Neural cell (in vitro differentiated cells): ENCODE measurements at regions not wholly inside any gene's neighbourhood (a gene's known extent, or its start where the extent isn't known, plus 50 kb on each side); places are given as distances from the start of the nearest gene placed in this dataset.

Source experiments
- H2AFZ ChIP-seq: fragments of 200-600, 300-800 bp; sonication (generic), shearing (Covaris generic); 2 replicates; pipeline ENCODE4 v1.6.0; 2014; ENCODE audit warnings: low read depth, mild to moderate bottlenecking, antibody characterized with exemption, low read length, moderate library complexity
- H3F3A ChIP-seq: fragments of 200-600 bp; shearing (Covaris generic); 2 replicates; pipeline ENCODE4 v1.6.1; 2016; ENCODE audit warnings: mild to moderate bottlenecking, moderate library complexity, mixed read lengths, antibody characterized with exemption, low read length; ENCODE audit not compliant: insufficient read depth, poor library complexity, severe bottlenecking
- H3K27ac ChIP-seq: fragments of 200-600, 300-800 bp; sonication (generic), shearing (Covaris generic); 2 replicates; pipeline ENCODE4 v1.5.1; 2014; ENCODE audit warnings: mild to moderate bottlenecking, low read length, moderate library complexity
- H3K27me3 ChIP-seq: fragments of 300-800, 200-600 bp; sonication (generic), shearing (Covaris generic); 2 replicates; pipeline ENCODE4 v1.6.0; 2014; ENCODE audit warnings: mild to moderate bottlenecking, low read depth, low read length, moderate library complexity; ENCODE audit not compliant: insufficient read depth
- H3K36me3 ChIP-seq: fragments of 300-800, 200-600 bp; sonication (generic), shearing (Covaris generic); 2 replicates; pipeline ENCODE4 v1.5.1; 2014; ENCODE audit warnings: mild to moderate bottlenecking, antibody characterized with exemption, low read length, moderate library complexity; ENCODE audit not compliant: insufficient read depth
- H3K4me2 ChIP-seq: fragments of 300-800, 200-600 bp; sonication (generic), shearing (Covaris generic); 2 replicates; pipeline ENCODE4 v1.6.0; 2014; ENCODE audit warnings: mild to moderate bottlenecking, low read length
- H3K4me3 ChIP-seq: fragments of 300-800, 200-600 bp; sonication (generic), shearing (Covaris generic); 2 replicates; pipeline ENCODE4 v1.5.1; 2014; ENCODE audit warnings: mild to moderate bottlenecking, low read length, moderate library complexity
- H3K79me2 ChIP-seq: fragments of 200-600 bp; shearing (Covaris generic); replicated peaks from 2 replicates; pipeline ENCODE4 v1.6.0; 2014; ENCODE audit warnings: mild to moderate bottlenecking, low read length, moderate library complexity; ENCODE audit not compliant: insufficient read depth
- H3K9ac ChIP-seq: fragments of 300-800, 200-600 bp; sonication (generic), shearing (Covaris generic); 2 replicates; pipeline ENCODE4 v1.6.1; 2016; ENCODE audit warnings: mild to moderate bottlenecking, low read length, mixed read lengths
- H3K9me2 ChIP-seq: fragments of 200-600 bp; shearing (Covaris generic); 2 replicates; pipeline ENCODE4 v1.6.1; 2016; ENCODE audit warnings: mild to moderate bottlenecking, low read length, mixed read lengths; ENCODE audit not compliant: insufficient read depth
- H3K9me3 ChIP-seq: fragments of 200-600, 300-800 bp; sonication (generic), shearing (Covaris generic); 2 replicates; pipeline ENCODE4 v1.6.1; 2016; ENCODE audit warnings: mild to moderate bottlenecking, mixed run types, low read length, moderate library complexity, mixed read lengths
- H4K20me1 ChIP-seq: fragments of 200-600 bp; shearing (Covaris generic); 2 replicates; pipeline ENCODE4 v1.6.1; 2016; ENCODE audit warnings: mild to moderate bottlenecking, mixed run types; ENCODE audit not compliant: insufficient read depth
- EP300 ChIP-seq: fragments of 450-650 bp; conservative IDR thresholded peaks from 2 replicates; pipeline ENCODE4 v1.6.1; 2014; ENCODE audit warnings: antibody characterized with exemption, mild to moderate bottlenecking, moderate library complexity; ENCODE audit not compliant: poor library complexity, severe bottlenecking
- EZH2 ChIP-seq: fragments of 200-600, 300-800 bp; shearing (Covaris generic), sonication (generic); IDR thresholded peaks from 2 replicates; pipeline ENCODE4 v1.6.1; 2014; ENCODE audit warnings: antibody characterized with exemption, low read length, borderline replicate concordance, mild to moderate bottlenecking; ENCODE audit not compliant: insufficient read depth, poor library complexity, severe bottlenecking
- MXI1 ChIP-seq: fragments of 450-650 bp; conservative IDR thresholded peaks from 2 replicates; pipeline ENCODE4 v1.6.1; 2014; ENCODE audit warnings: antibody characterized with exemption, mild to moderate bottlenecking; ENCODE audit not compliant: poor library complexity, severe bottlenecking
- POLR2AphosphoS5 ChIP-seq: IDR thresholded peaks from 2 replicates; pipeline ENCODE4 v1.6.1; 2012
- RAD21 ChIP-seq: fragments of 450-650 bp; conservative IDR thresholded peaks from 2 replicates; pipeline ENCODE4 v1.6.1; 2014; ENCODE audit warnings: antibody characterized with exemption, mild to moderate bottlenecking, moderate library complexity
- SMC3 ChIP-seq: fragments of 450-650 bp; conservative IDR thresholded peaks from 2 replicates; pipeline ENCODE4 v1.6.1; 2014; ENCODE audit warnings: antibody characterized with exemption, mild to moderate bottlenecking, moderate library complexity; ENCODE audit not compliant: poor library complexity
- TAF1 ChIP-seq: IDR thresholded peaks from 2 replicates; pipeline ENCODE4 v1.6.1; 2012; ENCODE audit warnings: low read depth
- TF ChIP-seq, protein P1 (sequence below): fragments of 450-650 bp; IDR thresholded peaks from 2 replicates; pipeline ENCODE4 v1.5.1; 2014; ENCODE audit warnings: antibody characterized with exemption, mild to moderate bottlenecking, moderate library complexity; ENCODE audit not compliant: poor library complexity, severe bottlenecking
- TF ChIP-seq, protein P2 (sequence below): IDR thresholded peaks from 2 replicates; pipeline ENCODE4 v1.6.1; 2012; ENCODE audit warnings: borderline replicate concordance

DNA sequence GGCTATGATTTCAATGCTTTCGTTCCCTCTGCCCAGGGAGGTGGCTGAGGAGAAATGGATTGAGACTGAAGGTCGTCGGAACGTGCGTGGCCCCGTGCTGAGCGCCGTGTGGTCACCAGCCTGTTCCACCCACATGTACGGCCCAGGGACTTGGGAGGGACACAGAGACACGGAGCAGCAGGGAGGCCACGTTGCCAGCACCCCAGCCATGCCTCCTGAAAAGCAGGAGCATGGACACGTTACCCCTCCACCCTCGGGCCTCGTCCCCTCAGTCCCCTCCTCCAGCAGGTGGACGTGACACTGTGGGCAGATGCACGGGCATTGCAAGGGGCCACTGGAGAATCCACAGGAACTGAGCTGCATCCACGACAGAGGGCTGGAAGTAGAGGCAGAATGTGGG, 133.1 kb upstream of the CST7 start:
- Histone ChIP-seq H3F3A (no peaks in the 10 kb centered on the region), H3K79me2 (no peaks in the 10 kb centered on the region), H3K4me2 (no peak overlapping the region), H3K9ac (no peak overlapping the region), H3K9me2 (no peaks in the 10 kb centered on the region), H3K27me3 (no peaks in the 10 kb centered on the region), H2AFZ (no peak overlapping the region), H3K4me3 (no peak overlapping the region), H4K20me1 (no peaks in the 10 kb centered on the region), H3K36me3 (no peaks in the 10 kb centered on the region), H3K27ac (no peak overlapping the region), H3K9me3 (no peaks in the 10 kb centered on the region)
- no peak for TF ChIP-seq RAD21
- TF ChIP-seq EP300 = no peak
- no peak for TF ChIP-seq POLR2AphosphoS5
- no peak for TF ChIP-seq SMC3
- TF ChIP-seq, protein P1, sequence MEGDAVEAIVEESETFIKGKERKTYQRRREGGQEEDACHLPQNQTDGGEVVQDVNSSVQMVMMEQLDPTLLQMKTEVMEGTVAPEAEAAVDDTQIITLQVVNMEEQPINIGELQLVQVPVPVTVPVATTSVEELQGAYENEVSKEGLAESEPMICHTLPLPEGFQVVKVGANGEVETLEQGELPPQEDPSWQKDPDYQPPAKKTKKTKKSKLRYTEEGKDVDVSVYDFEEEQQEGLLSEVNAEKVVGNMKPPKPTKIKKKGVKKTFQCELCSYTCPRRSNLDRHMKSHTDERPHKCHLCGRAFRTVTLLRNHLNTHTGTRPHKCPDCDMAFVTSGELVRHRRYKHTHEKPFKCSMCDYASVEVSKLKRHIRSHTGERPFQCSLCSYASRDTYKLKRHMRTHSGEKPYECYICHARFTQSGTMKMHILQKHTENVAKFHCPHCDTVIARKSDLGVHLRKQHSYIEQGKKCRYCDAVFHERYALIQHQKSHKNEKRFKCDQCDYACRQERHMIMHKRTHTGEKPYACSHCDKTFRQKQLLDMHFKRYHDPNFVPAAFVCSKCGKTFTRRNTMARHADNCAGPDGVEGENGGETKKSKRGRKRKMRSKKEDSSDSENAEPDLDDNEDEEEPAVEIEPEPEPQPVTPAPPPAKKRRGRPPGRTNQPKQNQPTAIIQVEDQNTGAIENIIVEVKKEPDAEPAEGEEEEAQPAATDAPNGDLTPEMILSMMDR = no peak
- TF ChIP-seq MXI1 = no peak
- TF ChIP-seq, protein P2, sequence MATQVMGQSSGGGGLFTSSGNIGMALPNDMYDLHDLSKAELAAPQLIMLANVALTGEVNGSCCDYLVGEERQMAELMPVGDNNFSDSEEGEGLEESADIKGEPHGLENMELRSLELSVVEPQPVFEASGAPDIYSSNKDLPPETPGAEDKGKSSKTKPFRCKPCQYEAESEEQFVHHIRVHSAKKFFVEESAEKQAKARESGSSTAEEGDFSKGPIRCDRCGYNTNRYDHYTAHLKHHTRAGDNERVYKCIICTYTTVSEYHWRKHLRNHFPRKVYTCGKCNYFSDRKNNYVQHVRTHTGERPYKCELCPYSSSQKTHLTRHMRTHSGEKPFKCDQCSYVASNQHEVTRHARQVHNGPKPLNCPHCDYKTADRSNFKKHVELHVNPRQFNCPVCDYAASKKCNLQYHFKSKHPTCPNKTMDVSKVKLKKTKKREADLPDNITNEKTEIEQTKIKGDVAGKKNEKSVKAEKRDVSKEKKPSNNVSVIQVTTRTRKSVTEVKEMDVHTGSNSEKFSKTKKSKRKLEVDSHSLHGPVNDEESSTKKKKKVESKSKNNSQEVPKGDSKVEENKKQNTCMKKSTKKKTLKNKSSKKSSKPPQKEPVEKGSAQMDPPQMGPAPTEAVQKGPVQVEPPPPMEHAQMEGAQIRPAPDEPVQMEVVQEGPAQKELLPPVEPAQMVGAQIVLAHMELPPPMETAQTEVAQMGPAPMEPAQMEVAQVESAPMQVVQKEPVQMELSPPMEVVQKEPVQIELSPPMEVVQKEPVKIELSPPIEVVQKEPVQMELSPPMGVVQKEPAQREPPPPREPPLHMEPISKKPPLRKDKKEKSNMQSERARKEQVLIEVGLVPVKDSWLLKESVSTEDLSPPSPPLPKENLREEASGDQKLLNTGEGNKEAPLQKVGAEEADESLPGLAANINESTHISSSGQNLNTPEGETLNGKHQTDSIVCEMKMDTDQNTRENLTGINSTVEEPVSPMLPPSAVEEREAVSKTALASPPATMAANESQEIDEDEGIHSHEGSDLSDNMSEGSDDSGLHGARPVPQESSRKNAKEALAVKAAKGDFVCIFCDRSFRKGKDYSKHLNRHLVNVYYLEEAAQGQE = no peak
- TF ChIP-seq EZH2 = no peak
- TF ChIP-seq TAF1 = no peak

DNA sequence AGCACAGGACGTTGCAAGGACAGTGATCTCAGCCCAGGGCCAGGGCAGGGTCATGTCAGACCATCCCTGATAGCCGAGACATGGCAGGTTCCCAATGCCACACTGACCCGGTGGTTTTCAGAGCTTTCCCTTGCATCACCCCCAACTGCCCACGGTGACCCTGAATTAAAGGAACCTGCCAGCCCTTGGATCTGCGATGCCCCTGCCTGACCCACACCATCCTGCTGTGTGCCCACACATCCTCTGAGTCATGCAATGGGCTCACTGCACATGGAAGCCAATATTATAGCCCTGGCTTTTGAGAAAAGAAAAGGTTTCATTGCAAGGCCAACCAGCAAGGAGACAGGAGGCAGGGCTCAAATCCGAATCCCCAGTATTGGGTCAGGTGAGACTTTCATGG, 132.6 kb upstream of the CST7 start:
- H3K27me3 ChIP-seq = no peaks in the 10 kb centered on the region
- no peaks in the 10 kb centered on the region for H3K36me3 ChIP-seq
- no peak overlapping the region for H2AFZ ChIP-seq
- H3K4me2 ChIP-seq = no peak overlapping the region
- no peaks in the 10 kb centered on the region for H4K20me1 ChIP-seq
- no peaks in the 10 kb centered on the region for H3K9me3 ChIP-seq
- no peak overlapping the region for H3K4me3 ChIP-seq
- no peak overlapping the region for H3K27ac ChIP-seq
- H3K9me2 ChIP-seq = no peaks in the 10 kb centered on the region
- TF ChIP-seq RAD21 = no peak
- TF ChIP-seq, protein P2 = no peak
- TF ChIP-seq POLR2AphosphoS5 = no peak
- TF ChIP-seq EP300 = no peak
- no peak for TF ChIP-seq TAF1
- H3K9ac ChIP-seq = no peak overlapping the region
- H3F3A ChIP-seq = no peaks in the 10 kb centered on the region
- no peaks in the 10 kb centered on the region for H3K79me2 ChIP-seq
